Superior temporal gyrus (tissue), 1 donor: ENCODE measurements at regions not wholly inside any gene's neighbourhood (a gene's known extent, or its start where the extent isn't known, plus 50 kb on each side); places are given as distances from the start of the nearest gene placed in this dataset.

Experiments
- DNase-seq: peaks from one replicate; pipeline ENCODE4 v3.0.0-alpha.2; 2016; ENCODE audit errors: extremely low spot score

DNA sequence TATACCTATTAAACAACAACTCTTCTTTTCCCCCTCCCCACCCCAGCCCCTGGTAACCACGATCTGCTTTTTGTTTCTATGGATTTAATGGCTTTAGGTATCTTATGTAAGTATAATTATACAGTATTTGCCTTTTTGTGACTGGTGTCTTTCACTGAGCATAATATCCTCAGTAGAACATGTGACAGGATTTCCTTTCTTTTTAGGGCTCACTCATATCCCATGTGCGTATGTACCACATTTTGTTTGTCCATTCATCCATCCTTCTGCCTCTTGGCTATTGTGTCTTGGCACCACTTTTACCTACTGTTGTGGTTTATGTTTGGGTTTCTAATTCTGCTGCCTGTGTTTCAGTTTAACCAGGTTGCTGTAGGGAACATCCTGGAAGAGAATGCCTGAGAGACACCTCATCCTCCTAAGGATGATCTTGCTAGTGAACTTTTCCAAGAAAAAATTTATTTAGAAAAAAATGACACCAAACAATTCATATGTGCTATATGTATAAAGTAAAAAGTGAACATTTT, 77.6 kb upstream of the SESN3 start:
- no peak for DNase-seq

DNA sequence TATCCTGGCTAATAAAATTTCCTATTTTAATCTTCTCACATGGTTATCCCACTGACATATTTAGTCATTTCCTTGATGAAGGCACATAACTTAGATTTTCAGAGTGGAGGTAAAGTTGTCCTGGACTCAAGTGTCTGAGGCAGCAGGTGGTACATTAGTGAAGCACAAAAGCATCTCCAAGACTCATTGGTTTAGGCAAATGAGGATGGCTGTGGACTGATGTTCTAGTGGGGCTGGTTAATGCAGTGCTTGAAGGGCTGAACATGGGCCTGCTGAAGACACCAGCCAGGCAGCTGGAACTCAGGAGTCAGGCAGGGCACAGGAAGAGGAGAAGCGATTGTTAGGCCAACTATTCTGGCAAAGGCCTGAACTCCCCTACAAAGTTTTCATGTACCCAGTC, 76.3 kb upstream of the SESN3 start:
- DNase-seq = no peak

DNA sequence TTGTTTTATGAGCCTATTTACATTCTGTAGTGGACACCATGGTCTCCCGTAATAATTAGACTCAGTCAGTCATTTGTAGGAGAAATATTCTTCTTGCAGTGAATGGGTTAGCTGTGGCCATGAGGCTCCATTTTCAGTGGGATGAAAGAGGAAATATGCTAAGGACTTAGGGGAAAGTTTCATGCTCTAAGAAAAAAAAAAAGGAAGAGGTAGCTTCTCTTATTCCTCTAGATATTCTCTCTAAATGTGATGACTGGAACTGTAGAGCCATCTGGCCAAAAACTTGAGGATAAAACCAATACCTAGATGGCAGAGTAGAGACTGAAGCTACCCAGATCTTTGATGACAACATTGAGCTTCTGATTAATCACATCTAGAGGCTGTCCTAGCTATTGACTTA, 75.8 kb upstream of the SESN3 start:
- no peak for DNase-seq

DNA sequence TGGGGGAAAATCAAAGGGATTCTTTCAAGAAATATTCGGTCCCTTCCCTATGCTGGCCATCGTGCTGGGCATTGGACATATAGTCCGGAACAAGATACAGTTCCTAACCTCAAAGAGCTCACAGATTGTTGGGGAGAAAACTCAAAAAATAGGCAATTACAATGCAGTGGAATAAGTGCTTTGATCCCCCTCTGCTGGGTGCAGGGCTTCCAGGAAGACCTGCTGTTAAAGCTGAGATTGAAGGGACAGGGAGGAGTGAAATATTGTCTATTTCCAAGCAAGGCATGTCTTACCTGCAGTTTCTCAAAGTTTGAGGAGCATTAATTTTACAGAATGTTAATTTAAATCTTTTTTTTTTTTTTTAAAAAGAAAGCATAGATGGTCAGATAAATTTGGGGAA, 75.1 kb upstream of the SESN3 start:
- no peak for DNase-seq

DNA sequence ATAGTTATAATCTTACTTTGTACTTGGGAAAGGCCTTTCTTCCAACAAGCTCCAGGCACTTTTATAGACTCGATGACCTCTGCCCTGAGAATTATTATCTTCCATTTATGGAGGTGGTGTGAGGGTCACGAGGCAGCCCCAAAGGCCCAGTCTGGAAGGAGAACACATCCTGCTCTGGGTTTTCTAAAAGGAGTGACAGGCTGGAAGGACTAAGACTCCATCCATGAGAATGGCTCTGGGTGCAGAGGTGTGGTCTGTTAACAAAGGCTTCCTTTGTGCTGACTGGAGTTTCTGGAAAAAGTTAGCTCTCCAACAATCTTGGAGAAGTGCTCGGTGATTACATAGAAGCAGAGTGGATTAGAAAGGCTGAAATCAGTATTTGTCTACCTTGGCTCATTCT, 74.7 kb upstream of the SESN3 start:
- no peak for DNase-seq

DNA sequence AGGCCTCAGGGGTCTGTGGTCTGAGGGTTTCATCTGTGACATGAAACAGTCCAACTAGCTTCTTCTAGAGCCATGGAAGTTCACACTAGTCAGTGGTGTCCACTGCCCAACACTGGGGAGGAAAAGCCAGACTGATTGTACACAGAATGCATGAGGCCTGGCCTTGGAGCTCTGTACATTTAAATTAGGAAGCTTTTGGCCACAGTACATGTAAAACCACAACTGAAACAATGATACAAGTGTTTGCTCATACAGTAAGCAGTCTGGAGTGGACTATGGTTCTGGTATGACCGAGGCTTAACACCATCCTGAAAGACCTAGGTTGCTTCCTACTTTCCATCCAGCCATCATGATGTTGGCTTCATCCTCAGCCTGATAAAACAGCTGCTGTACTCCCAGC, 73.8 kb upstream of the SESN3 start:
- DNase-seq = no peak

DNA sequence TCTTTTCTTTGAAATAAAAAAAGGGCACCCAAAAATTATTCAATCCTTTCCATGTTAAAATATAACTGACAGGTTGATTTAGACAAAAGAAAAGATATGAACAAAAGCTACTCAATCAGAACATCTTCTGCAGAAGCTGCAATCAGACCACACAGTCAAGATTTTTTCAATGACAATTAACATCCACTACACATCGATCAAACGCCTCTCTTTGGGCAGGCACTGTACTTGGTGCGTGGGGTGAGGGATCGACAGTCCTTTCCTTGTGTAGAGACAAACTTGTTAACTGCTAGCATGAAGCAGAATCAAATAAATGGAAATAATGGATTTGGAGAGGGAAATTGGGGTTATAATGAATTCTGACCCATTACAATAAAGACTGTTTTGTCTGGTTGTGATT, 71.2 kb upstream of the SESN3 start:
- DNase-seq = no peak

DNA sequence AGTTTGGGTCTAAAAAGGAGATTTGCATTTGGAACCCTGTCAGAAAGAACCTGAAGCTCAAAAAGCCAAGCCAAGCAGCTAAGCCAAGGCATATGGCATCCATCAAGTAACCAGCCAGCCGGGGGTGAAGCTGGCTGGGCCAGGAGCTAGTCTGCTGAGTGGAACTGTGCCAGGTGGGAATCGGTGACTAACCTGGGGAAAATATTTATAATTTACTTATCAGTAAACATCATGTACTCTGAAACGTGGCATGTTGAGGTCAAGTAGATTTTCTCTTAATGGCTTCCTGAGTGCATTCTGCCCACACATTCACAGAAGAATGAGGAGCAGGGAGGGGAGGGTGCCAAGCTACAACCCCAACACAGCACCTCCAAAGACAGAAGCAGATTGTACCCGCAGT, 70.5 kb upstream of the SESN3 start:
- no peak for DNase-seq

DNA sequence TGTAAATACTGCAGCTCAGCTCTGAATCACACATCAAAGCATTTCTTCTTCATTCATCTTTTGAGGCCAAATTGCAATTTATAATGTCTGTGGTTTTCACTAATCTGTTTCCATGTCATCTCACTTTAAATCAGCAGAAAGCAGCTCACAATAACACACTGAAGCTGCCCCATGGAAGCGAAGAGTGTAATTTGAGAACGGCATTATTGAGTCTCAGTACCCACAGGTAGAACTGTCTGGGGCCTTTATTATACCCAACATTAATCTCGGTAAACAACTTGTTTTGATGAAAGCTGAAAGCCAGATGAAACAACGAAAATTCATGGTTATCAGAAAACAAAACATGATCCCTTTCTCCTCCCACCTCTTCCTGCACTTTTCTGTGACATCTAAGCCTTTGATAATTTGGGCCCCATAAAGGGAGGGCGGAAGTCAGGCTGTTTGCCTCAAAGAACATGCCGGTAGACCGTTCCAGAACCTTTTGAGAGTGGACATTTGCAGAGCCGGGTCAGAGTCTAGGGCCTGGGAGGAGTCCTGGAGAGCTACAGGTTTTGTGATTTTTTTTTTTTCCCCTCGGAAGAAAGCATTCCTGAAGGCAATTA, 68.2 kb upstream of the SESN3 start:
- DNase-seq = no peak

DNA sequence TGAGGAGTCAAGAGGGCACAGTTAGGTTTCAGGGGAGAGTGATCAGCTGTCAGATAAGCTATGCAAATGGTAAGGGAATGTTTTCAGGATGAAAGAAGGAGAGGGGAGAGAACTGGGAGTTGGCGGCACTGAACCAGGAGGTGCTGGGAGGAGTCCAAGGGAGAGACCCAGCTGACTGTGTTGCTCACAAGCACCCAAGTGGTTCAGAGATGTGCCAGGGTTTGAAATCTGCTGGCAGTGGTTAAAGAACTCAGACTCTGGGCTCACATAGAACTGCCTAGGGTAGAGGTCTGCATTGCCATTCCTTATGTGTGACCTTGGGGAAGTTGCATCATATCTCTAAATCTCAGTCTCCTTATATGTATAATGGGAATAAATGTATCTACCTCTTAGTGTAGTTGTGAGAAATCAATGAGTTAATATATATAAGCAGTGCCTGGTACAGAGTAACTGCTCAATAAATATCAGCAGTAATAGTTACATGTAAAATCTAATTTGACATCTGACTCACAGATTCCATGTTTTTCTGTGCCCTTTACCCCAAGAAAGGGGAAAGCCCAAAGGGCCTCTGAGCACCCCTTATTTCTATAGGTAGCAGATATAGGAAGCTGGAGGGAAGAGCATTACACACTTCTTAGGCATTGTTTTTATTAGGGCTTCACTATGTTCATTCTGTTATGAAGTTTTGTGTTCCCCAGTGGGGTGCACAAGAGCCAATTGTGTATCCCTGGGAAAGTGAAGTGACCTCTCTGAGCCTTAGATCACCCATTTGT, 66.9 kb upstream of the SESN3 start:
- no peak for DNase-seq

DNA sequence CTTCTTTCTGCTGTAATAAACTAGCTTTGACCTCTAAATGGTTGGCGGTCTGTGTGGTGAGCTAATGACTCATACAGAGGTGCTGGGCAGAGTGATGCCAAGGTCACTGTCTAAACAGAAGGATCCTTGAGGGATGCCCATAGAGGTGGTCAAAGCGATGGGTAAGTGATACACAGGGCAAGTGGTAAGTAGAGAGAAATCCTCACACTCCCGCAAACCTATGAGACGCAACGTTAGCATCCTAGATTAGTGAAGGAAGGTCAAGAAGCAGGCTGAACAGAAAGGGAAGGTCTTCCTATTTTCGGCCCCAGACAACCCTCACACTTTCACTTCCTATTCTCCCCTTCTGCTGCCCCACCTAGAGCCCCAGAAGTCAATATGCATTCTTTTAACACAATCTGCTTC, 65.6 kb upstream of the SESN3 start:
- DNase-seq = no peak

DNA sequence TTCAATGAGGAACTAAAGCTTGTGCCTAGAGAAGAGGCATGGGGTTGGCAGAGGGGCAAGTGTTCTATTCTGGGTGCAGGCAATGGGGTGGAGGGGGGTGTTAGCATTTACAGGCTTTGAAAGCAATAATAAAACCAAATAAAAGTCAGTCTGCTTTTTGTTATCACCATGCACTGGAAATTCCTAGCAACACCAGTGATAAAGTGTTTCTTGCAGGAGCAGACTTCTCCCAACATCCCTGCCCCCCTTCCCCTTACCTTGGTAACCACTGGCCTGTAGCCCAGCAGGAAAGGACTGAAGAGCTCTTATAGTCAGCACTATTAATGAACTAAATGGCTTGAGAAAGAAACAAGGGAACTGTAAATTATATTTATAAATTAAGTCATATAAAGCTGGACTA, 65.2 kb upstream of the SESN3 start:
- no peak for DNase-seq

DNA sequence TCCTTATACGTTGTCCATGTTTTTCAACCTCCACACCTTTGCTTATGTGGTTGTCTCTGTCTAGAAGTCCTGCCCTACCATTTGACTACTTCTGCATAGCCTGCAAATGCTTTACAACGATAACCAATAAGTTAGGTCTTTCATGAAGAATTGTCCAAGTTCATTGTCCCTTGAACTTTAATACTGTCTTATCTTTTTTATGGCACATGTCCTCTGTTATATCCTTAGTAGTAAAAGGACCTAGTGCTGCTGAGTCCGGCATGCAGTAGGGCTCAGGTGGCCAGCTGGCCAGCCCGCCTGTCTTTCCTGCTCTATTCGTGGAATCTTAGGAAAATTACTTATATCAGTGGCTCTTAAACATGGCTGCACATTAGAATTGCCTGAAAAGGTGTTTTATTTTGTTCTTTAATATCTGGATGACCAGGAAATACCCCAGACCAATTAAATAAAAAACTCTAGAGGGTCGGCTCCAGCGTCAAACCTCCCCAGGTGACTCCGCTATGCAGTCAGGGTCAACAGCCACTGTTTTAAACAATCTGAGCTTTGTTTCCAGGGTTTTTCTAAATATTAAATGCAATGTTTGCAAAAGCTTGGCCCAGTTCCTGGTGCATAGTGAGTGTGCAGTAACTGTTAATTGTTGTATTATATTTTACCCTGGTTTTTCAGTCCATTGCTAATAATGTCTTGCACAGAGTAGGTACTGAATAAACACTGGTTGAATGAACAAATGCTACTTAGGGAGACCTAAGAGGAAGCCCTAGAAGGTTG, 64.6 kb upstream of the SESN3 start:
- no peak for DNase-seq

DNA sequence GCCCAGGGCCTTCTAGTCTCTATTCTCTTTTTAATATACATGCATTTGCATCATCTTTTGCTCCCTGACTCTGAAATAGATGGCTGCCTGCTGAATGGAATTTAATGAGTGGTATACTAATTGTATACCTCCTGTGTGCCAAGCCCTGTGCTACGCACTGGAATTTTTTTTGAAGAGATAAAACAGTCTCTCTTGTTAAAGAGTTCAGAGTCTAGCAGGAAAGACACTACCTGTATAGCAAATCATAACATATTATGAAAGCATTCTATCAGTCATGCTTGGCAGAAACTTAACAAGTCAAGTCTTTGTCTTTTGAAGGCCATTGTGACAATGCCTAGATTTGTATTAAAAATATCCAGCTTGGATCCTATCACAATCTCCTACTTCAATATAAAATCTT, 63.7 kb upstream of the SESN3 start:
- no peak for DNase-seq

DNA sequence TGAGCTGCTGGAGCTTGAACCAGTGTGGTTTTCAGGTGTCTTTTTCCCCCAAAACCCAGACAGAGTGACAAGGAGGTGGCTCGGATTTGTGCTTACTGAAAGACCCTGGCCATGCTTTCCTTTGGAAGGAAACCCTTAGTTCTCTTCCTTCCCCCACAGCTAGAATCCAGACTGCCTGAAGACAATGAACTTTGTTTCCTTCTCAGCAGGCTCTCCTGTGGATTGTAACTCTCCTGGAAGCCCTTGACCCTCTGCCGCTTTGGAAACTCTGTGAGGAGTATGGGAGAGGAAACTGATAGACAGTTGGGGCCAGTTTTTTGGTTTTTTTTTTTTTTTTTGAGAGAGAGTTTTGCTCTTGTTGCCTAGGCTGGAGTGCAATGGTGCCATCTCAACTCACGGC, 62.1 kb upstream of the SESN3 start:
- no peak for DNase-seq

DNA sequence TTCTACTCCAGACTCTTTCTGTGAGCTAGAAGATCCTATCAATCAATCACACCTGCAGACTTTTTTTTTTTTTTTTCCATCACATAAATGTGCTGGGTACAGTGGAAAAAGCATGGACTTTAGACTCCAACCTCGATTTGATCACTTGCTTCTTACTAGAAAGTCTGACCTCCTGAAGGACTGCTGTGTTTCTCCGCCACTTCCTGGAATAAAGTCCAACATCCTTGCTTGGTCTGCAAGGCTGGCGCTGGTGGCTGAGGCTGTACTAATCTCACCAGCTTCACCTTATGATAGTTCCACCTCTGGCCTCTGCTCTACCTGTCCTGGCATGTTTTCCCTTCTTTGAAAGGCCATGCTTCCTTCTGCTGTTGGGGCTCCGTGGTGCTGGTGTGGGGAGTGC, 60.9 kb upstream of the SESN3 start:
- DNase-seq = no peak

DNA sequence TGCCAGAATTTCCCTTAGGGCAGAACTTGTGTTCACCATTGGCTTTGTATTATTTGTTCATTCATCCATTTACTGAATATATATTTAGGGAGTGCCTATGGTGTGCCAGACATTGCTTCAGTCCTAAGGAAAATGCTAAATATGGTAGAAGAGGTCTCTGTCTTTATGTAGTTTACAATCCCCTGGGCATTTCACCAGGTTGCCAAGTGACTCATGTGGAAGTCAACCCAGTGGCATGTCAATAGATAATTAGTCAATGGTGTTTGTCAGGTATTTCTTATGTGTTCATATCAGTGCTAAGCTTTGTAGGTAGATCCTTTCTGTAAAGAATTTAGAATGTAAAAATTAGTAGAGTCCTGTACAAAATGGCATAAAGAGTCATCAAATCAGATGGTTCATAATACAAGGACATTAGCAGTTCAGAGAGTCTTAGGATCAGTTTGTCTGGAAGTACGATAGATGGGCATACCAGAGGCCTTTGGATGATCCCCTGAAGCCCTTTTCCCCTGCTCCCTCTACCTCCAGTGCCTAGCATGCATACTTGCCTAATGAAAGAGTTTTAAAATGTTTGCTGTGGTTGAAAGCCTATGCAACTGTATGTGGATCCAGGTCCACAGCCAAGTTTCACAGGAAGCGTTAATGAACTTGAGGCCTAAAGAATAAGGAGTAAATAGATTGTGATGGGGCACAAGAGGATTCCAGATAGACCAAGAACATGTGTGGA, 58.5 kb upstream of the SESN3 start:
- DNase-seq = no peak

DNA sequence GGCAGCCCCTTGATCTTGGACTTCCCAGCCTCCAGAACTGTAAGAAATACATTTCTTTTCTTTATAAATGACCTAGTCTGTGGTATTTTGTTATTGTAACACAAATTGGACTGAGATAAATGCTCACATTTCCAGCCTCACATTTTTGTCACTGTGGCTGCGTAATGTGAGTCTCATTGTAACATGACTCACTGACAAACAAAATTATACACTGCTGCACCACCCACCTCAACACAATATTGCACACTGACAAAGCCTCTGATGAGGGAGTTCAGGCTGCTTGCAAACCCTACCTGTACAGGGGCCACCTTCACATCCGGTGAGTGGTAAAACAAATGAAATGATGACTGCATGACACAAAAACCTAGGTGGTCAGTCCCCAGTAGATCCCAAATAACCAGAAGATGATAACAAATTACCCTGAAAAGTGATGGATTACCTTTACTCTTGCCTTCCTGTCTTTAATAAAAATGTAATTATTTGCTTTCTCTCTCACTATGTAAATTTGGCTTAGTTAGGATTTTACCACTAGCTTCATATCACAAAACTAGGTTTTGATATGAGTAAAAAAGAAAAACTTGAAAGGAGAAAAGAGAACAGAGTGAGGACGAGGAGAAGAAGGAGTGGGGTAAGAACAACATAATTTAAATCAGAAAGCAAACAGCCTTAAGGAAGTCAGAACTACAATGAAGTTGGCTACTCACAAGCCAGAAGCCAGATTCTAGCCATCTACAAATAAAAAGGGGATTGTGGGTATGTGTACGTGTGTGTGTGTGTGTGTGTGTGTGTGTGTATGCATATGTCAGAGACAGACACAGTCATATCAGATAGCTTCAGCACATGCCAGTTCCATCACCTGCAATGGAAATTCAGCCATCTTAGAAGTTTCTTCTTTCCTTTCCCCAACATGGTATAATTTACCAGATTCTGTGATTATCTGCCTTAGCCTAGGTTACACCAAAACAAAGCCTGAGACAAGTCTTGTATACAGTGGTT, 53.4 kb upstream of the SESN3 start:
- DNase-seq = no peak

DNA sequence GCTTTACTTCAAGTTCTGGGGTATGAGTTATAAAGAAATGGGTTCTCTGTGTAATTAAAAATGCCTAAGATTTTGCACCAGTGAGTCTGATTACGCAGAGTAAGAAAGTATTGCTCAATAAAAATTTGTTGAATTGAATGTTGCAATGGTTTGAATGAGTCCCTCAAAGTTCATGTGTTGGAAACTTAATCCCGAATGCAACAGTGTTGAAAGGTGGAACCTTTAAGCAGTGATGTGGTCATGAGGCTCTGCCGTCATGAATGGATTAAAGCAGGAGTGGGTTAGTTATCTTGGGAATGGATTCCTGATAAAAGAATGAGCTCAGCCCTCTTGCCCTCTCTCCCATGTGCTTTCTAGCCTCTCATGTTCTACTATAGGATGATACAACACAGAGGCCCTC, 52.6 kb upstream of the SESN3 start:
- no peak for DNase-seq

DNA sequence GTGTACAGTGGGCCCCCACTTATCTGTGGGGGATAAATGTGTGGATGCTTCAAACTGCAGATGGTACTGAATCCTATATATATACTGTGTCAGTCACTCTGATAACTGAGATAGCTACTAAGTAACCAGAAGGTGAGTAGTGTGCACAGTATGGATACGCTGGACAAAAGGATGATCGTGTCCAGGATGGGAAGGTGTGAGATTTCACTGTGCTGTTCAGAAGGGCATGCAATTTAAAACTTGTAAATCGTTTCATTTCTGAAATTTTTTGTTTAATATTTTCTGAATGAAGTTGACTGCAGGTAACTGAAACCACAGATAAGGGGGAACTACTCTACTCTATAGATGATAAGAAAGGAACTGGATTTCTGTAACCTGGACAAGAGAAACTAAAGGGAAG, 52.1 kb upstream of the SESN3 start:
- DNase-seq = no peak

DNA sequence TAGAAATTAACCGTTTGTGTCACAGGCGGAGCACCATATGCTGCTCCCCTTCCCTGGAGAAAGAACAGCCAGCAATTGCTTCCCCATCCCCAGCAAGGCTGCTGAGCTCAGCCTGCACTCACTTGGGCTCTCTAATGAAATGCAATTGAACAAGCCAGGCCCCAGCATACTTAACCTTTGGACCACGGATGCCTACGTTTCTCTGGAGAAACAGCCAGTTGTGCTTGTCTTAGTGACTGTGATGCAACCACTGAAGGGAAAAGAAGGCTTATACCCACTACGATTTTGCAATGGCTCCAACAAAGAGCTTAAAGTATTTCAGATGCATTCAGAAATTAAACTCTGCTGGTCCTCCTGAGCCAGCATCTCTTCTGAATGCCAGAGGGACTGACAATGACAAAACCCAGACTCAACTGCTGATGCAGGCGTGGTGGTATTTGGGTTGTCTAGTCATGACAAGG, 51.3 kb upstream of the SESN3 start:
- DNase-seq = no peak
